ENCODE measurements at regions not wholly inside any gene's neighbourhood (a gene's known extent, or its start where the extent isn't known, plus 50 kb on each side); places are given as distances from the start of the nearest gene placed in this dataset.
"Not testable (repeated sequence)": the region's sequence is repeated elsewhere in the genome, so short reads cannot be mapped to it uniquely, and the experiment has no call there.

GRCh38 chr6:50358113-50358512, 308.4 kb upstream of the DEFB112 start:
- no peak for DNase-seq

- no peak for DNase-seq
Measured at GRCh38 chr6:50361641-50362331, 312.1 kb upstream of the DEFB112 start.

GRCh38 chr6:50362706-50363105, 313.0 kb upstream of the DEFB112 start:
- no peak for DNase-seq

- DNase-seq, result no peak
Measured at GRCh38 chr6:50369996-50370395, 320.3 kb upstream of the DEFB112 start.

GRCh38 chr6:50380406-50381098, 330.8 kb upstream of the DEFB112 start:
- no peak for DNase-seq

- no peak for DNase-seq
Measured at GRCh38 chr6:50381099-50381415, 331.3 kb upstream of the DEFB112 start.

GRCh38 chr6:50390416-50390815, 322.9 kb upstream of the TFAP2D start:
- no peak for DNase-seq

- not testable (repeated sequence) for DNase-seq
Measured at GRCh38 chr6:50394139-50394538, 319.2 kb upstream of the TFAP2D start.

- DNase-seq, result no peak
Measured at GRCh38 chr6:50404643-50405042, 308.7 kb upstream of the TFAP2D start.

- DNase-seq, result no peak
Measured at GRCh38 chr6:50410579-50410978, 302.7 kb upstream of the TFAP2D start.

- DNase-seq, result not testable (repeated sequence)
Measured at GRCh38 chr6:50421041-50421440, 292.3 kb upstream of the TFAP2D start.

GRCh38 chr6:50427267-50427666, 286.1 kb upstream of the TFAP2D start:
- no peak for DNase-seq

GRCh38 chr6:50437901-50438300, 275.4 kb upstream of the TFAP2D start:
- no peak for DNase-seq

GRCh38 chr6:50442531-50443040, 270.7 kb upstream of the TFAP2D start:
- no peak for DNase-seq

- DNase-seq, result no peak
Measured at GRCh38 chr6:50443144-50443543, 270.2 kb upstream of the TFAP2D start.

- DNase-seq, result no peak
Measured at GRCh38 chr6:50449128-50449527, 264.2 kb upstream of the TFAP2D start.

- DNase-seq, result no peak
Measured at GRCh38 chr6:50451826-50452400, 261.4 kb upstream of the TFAP2D start.

GRCh38 chr6:50455029-50455428, 258.3 kb upstream of the TFAP2D start:
- DNase-seq, result no peak

GRCh38 chr6:50457351-50457750, 256.0 kb upstream of the TFAP2D start:
- DNase-seq, result no peak

- no peak for DNase-seq
Measured at GRCh38 chr6:50461696-50462095, 251.6 kb upstream of the TFAP2D start.

GRCh38 chr6:50463931-50464330, 249.4 kb upstream of the TFAP2D start:
- DNase-seq, result no peak

GRCh38 chr6:50467931-50468330, 245.4 kb upstream of the TFAP2D start:
- DNase-seq, result no peak

GRCh38 chr6:50471041-50471440, 242.3 kb upstream of the TFAP2D start:
- DNase-seq, result no peak

GRCh38 chr6:50510361-50510760, 203.0 kb upstream of the TFAP2D start:
- no peak for DNase-seq
